K562 (cell line): ENCODE measurements at regions not wholly inside any gene's neighbourhood (a gene's known extent, or its start where the extent isn't known, plus 50 kb on each side); places are given as distances from the start of the nearest gene placed in this dataset.

Source experiments
- ATAC-seq: fragments of 200-7000 bp; cut with Tn5 transposase; 3 replicates; pipeline ENCODE4 v1.9.1; 2020; ENCODE audit warnings: moderate library complexity
- BruUV-seq: library from RNA; stranded (reverse); fragments of 400-500 nt; replicated peaks from 2 replicates; lab custom pipeline; 2021; lab: Mats Ljungman, UMichigan
- CTCF ChIA-PET: fragments of 300-600 bp; formaldehyde crosslinking; extraction: SDS; loops from one replicate; lab custom pipeline; 2021; ENCODE audit warnings: low intra/inter-chr PET ratio; lab: Yijun Ruan, JAX
- POLR2A ChIA-PET: fragments of 300-600, 350-650 bp; sonication (Branson Sonifier 250); formaldehyde crosslinking; extraction: SDS; loops from one replicate; lab custom pipeline; 2021; ENCODE audit warnings: antibody characterized with exemption, inconsistent platforms; lab: Yijun Ruan, JAX
- DNase-seq, 4 experiments: peaks; one replicate each; pipeline versions ENCODE4 v3.0.0 to v3.0.0-alpha.2; 2011 to 2018; ENCODE audit warnings: low spot score in 3 of 4, mixed read lengths in 3 of 4; ENCODE audit errors: extremely low read depth in 1 of 4
- FAIRE-seq: peaks from 2 replicates; lab custom pipeline; 2011; peaks lifted over from hg19 to GRCh38; lab: Jason Lieb, UNC
- H2AFZ ChIP-seq: 2 replicates; pipeline ENCODE4 v1.6.0; 2011; ENCODE audit warnings: low read depth, low read length, control low read depth, inconsistent platforms
- H3K27ac ChIP-seq: fragments of 200-600 bp; 3 replicates; pipeline ENCODE4 v1.8.0; 2011; ENCODE audit warnings: low read depth, mild to moderate bottlenecking, control low read depth, inconsistent platforms, low read length, moderate library complexity, mixed read lengths; ENCODE audit errors: extremely low read depth
- H3K27me3 ChIP-seq, 2 experiments: fragments of 300-600 bp in 1 of 2; 2 replicates in 1 of 2; 3 replicates in 1 of 2; pipeline versions ENCODE4 v1.6.0 to v1.8.0; 2011; ENCODE audit warnings: inconsistent platforms in 2 of 2, low read length in 2 of 2, mild to moderate bottlenecking in 1 of 2, mixed read lengths in 1 of 2, moderate library complexity in 1 of 2; ENCODE audit not compliant: control insufficient read depth in 2 of 2, insufficient read depth in 2 of 2
- H3K36me3 ChIP-seq: fragments of 300-600 bp; 3 replicates; pipeline ENCODE4 v1.8.0; 2011; ENCODE audit warnings: mild to moderate bottlenecking, low read length, inconsistent platforms; ENCODE audit not compliant: control insufficient read depth, insufficient read depth
- H3K4me1 ChIP-seq, 2 experiments: fragments of 200-600 bp in 1 of 2; replicated peaks in 1 of 2; 2 replicates in 1 of 2; 3 replicates in 1 of 2; pipeline versions ENCODE4 v1.5.1 to v1.8.0; 2011; ENCODE audit warnings: inconsistent platforms in 2 of 2, low read length in 2 of 2, mild to moderate bottlenecking in 1 of 2, mixed read lengths in 1 of 2, moderate library complexity in 1 of 2; ENCODE audit not compliant: control insufficient read depth in 2 of 2, insufficient read depth in 2 of 2
- H3K4me2 ChIP-seq: 2 replicates; pipeline ENCODE4 v1.6.1; 2011; ENCODE audit warnings: low read length, control low read depth, inconsistent platforms, mixed read lengths; ENCODE audit not compliant: insufficient read depth
- H3K4me3 ChIP-seq: fragments of 200-600 bp; sonication (generic), shearing (Covaris generic); 2 replicates; pipeline ENCODE4 v1.5.1; 2016; ENCODE audit warnings: control low read depth, inconsistent platforms
- H3K79me2 ChIP-seq: fragments of 200-600 bp; 3 replicates; pipeline ENCODE4 v1.8.0; 2011; ENCODE audit warnings: low read length, inconsistent platforms; ENCODE audit not compliant: control insufficient read depth, insufficient read depth
- H3K9ac ChIP-seq, 2 experiments: 2 replicates each; pipeline versions ENCODE4 v1.6.0 to v1.6.1; 2011; ENCODE audit warnings: low read depth in 2 of 2, low read length in 2 of 2, control low read depth in 1 of 2, inconsistent platforms in 1 of 2, mild to moderate bottlenecking in 1 of 2, mixed read lengths in 1 of 2; ENCODE audit not compliant: insufficient read depth in 1 of 2
- H3K9me1 ChIP-seq: one replicate; pipeline ENCODE4 v1.6.0; 2011; ENCODE audit warnings: inconsistent platforms, mild to moderate bottlenecking, low read length, moderate library complexity; ENCODE audit not compliant: control insufficient read depth, insufficient read depth
- H3K9me3 ChIP-seq: replicated peaks from 2 replicates; pipeline ENCODE4 v1.5.1; 2011; ENCODE audit warnings: low read depth, low read length, inconsistent platforms; ENCODE audit not compliant: control insufficient read depth, insufficient read depth
- H4K20me1 ChIP-seq: replicated peaks from 2 replicates; pipeline ENCODE4 v1.6.1; 2011; ENCODE audit warnings: low read length, inconsistent platforms, mixed read lengths; ENCODE audit not compliant: control insufficient read depth, insufficient read depth
- BCL6 ChIP-seq: fragments of 250-450 bp; sonication (Bioruptor Pico); IDR thresholded peaks from 2 replicates; pipeline ENCODE4 v1.4.0; 2020
- IFI16 ChIP-seq: fragments of 250-450 bp; sonication (Bioruptor Pico); IDR thresholded peaks from 2 replicates; pipeline ENCODE4 v2.1.2; 2022; ENCODE audit warnings: mild to moderate bottlenecking, inconsistent platforms
- JUNB ChIP-seq: fragments of 450-650 bp; formaldehyde crosslinking; conservative IDR thresholded peaks from 2 replicates; pipeline ENCODE4 v1.4.0; 2020; ENCODE audit warnings: mild to moderate bottlenecking
- MCM7 ChIP-seq, 2 experiments: fragments of 450-650 bp; IDR thresholded peaks; 2 replicates each; pipeline ENCODE4 v1.6.1; 2016 to 2018
- SAP30 ChIP-seq: fragments of 200-600 bp; sonication (generic); IDR thresholded peaks from 2 replicates; pipeline ENCODE4 v1.6.1; 2012; ENCODE audit warnings: borderline replicate concordance, low read depth, mild to moderate bottlenecking, moderate library complexity, low read length, control low read depth, inconsistent platforms; ENCODE audit not compliant: insufficient read depth, poor library complexity, severe bottlenecking
- SNAPC5 ChIP-seq: fragments of 250-450 bp; sonication (Bioruptor Pico); IDR thresholded peaks from 2 replicates; pipeline ENCODE4 v1.8.0; 2021; ENCODE audit warnings: moderate library complexity, mild to moderate bottlenecking, inconsistent platforms
- SP1 ChIP-seq: sonication (generic); formaldehyde crosslinking; IDR thresholded peaks from 2 replicates; pipeline ENCODE4 v1.8.1; 2022; ENCODE audit warnings: mild to moderate bottlenecking, missing genetic modification reagents
- YBX1 ChIP-seq: fragments of 450-650 bp; IDR thresholded peaks from 2 replicates; pipeline ENCODE4 v1.7.1; 2016; ENCODE audit warnings: mild to moderate bottlenecking
- ZBTB7A ChIP-seq: IDR thresholded peaks from 2 replicates; pipeline ENCODE4 v1.6.1; 2011; ENCODE audit warnings: low read depth, mild to moderate bottlenecking, low read length, moderate library complexity, borderline replicate concordance; ENCODE audit not compliant: control insufficient read depth
- ZFP91 ChIP-seq: sonication (generic); formaldehyde crosslinking; IDR thresholded peaks from 2 replicates; pipeline ENCODE4 v1.8.0; 2022; ENCODE audit warnings: mild to moderate bottlenecking, missing genetic modification reagents
- ZNF75A ChIP-seq: fragments of 450-650 bp; formaldehyde crosslinking; IDR thresholded peaks from 2 replicates; pipeline ENCODE4 v1.4.0; 2020; ENCODE audit warnings: mild to moderate bottlenecking
- in situ Hi-C: fragments of 300-500 bp; cut with MboI; formaldehyde crosslinking; loops from 4 replicates; pipeline ENCODE4 v1.15.0; 2018; ENCODE audit warnings: inconsistent platforms, mixed read lengths
- intact Hi-C: fragments of 100-400 bp; cut with micrococcal nuclease; formaldehyde crosslinking; loops from 2 replicates; pipeline ENCODE4 v1.14.2; 2022
- TF ChIP-seq, protein P1 (sequence below): fragments of 250-450 bp; sonication (Bioruptor Pico); IDR thresholded peaks from 2 replicates; pipeline ENCODE4 v1.9.0; 2021; ENCODE audit warnings: mild to moderate bottlenecking
- TF ChIP-seq, protein P2 (sequence below): sonication (generic); formaldehyde crosslinking; IDR thresholded peaks from 2 replicates; pipeline ENCODE4 v1.9.0; 2022; ENCODE audit warnings: mild to moderate bottlenecking, missing genetic modification reagents

GRCh38 chr11:27869701-27870100, 169.4 kb upstream of the BDNF start:
- no peaks in the 10 kb centered on the region for H3K9me3 ChIP-seq
- TF ChIP-seq SP1 (no peak), ZBTB7A (no peak), BCL6 (no peak), ZFP91 (CRISPR knock-in tag) (no peak), SAP30 (no peak), IFI16 (no peak), JUNB (no peak), YBX1 (no peak), ZNF75A (CRISPR knock-in tag) (no peak), SNAPC5 (no peak), MCM7 (IDR thresholded peaks at IDR 0.05) (no peak)
- TF ChIP-seq, protein P1, sequence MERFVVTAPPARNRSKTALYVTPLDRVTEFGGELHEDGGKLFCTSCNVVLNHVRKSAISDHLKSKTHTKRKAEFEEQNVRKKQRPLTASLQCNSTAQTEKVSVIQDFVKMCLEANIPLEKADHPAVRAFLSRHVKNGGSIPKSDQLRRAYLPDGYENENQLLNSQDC (CRISPR knock-in tag), result no peak
- TF ChIP-seq, protein P2, sequence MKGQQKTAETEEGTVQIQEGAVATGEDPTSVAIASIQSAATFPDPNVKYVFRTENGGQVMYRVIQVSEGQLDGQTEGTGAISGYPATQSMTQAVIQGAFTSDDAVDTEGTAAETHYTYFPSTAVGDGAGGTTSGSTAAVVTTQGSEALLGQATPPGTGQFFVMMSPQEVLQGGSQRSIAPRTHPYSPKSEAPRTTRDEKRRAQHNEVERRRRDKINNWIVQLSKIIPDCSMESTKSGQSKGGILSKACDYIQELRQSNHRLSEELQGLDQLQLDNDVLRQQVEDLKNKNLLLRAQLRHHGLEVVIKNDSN (CRISPR knock-in tag), result no peak
- BruUV-seq, result no TSS peak
- ATAC-seq (no peak), DNase-seq (no peak), FAIRE-seq (no peak)
- no peaks in the 10 kb centered on the region for H3K9me1 ChIP-seq
- no peaks in the 10 kb centered on the region for H3K79me2 ChIP-seq
- intact Hi-C loops (no loop called here), in situ Hi-C loops (no loop called here)
- H3K27me3 ChIP-seq, result no peaks in the 10 kb centered on the region
- ChIA-PET POLR2A (interaction anchor here (0.8 kb wide), 1 partner anchor 1112 kb away, joined by 3 read pairs; no protein-coding TSS in a partner anchor), CTCF (no interaction called here)
- no peak overlapping the region for H3K4me3 ChIP-seq
- H3K9ac ChIP-seq, result no peak overlapping the region
- H2AFZ ChIP-seq, result no peak overlapping the region
- no peak overlapping the region for H3K27ac ChIP-seq
- no peaks in the 10 kb centered on the region for H3K36me3 ChIP-seq
- H4K20me1 ChIP-seq, result no peaks in the 10 kb centered on the region
- H3K4me2 ChIP-seq, result no peak overlapping the region
- H3K4me1 ChIP-seq, result no peaks in the 10 kb centered on the region
